ENCODE measurements at regions not wholly inside any gene's neighbourhood (a gene's known extent, or its start where the extent isn't known, plus 50 kb on each side); places are given as distances from the start of the nearest gene placed in this dataset.

DNA sequence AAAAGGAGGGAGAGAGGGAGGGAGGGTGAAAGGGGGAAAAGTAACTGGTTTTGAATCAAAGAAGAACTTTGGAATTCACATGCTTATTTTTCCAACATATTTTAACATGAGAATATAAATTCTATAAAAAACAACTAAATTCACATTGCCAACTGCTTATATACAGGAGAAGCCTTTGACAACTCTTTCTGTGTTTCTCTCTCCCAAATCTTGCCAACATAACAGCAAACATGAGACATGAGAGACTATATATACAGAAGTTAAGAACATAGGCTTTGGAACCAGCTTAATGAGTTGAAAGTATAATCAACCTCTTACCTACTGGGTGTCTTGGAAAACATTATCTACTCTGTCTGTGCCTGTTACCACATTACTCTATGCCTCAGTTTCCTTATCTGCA lies 493.3 kb downstream of the RFC3 start:
- Mint-ChIP-seq H3K4me1 (no peaks in the 10 kb centered on the region), H3K4me3 (no peak overlapping the region), H3K9me3 (no peaks in the 10 kb centered on the region), H3K36me3 (no peaks in the 10 kb centered on the region), H3K27me3 (no peaks in the 10 kb centered on the region), H3K27ac (no peak overlapping the region)
- no peak for DNase-seq (ENCODE audit: low spot score in 2 of 2)
- no peak for ATAC-seq (ENCODE audit: low read depth)

GRCh38 chr13:34312578-34312977 lies 494.6 kb downstream of the RFC3 start:
- H3K27me3 Mint-ChIP-seq: no peaks in the 10 kb centered on the region
- no peak for DNase-seq (ENCODE audit: low spot score in 2 of 2)
- H3K27ac Mint-ChIP-seq: no peak overlapping the region
- no peak for ATAC-seq (ENCODE audit: low read depth)
- H3K4me3 Mint-ChIP-seq: no peak overlapping the region
- H3K9me3 Mint-ChIP-seq: no peaks in the 10 kb centered on the region
- H3K4me1 Mint-ChIP-seq: no peaks in the 10 kb centered on the region
- no peaks in the 10 kb centered on the region for H3K36me3 Mint-ChIP-seq

DNA sequence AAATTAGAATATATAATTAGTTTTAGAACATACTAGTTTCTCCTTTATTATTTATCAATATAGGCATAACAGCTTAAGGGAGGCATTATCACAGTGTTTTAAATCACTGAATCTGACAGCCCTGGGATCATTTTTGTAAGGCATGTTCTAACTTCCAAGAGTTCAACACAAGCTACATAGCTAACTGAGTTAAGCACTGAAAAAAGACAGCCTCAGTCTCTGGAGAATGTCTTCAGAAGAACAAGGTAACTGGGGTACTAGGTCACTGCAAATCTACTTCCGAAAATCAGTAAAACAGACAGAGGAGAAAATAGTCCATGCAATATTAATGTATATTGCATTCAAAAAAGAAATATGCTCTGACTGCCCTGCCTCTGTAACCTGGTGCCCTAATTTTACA lies 502.1 kb downstream of the RFC3 start:
- Mint-ChIP-seq H3K27me3 (no peaks in the 10 kb centered on the region), H3K9me3 (peaks cover 3% of the 10 kb centered on the region), H3K4me1 (no peaks in the 10 kb centered on the region), H3K27ac (no peak overlapping the region), H3K4me3 (no peak overlapping the region), H3K36me3 (no peaks in the 10 kb centered on the region)
- ATAC-seq (ENCODE audit: low read depth): no peak
- no peak for DNase-seq (ENCODE audit: low spot score in 2 of 2)

DNA sequence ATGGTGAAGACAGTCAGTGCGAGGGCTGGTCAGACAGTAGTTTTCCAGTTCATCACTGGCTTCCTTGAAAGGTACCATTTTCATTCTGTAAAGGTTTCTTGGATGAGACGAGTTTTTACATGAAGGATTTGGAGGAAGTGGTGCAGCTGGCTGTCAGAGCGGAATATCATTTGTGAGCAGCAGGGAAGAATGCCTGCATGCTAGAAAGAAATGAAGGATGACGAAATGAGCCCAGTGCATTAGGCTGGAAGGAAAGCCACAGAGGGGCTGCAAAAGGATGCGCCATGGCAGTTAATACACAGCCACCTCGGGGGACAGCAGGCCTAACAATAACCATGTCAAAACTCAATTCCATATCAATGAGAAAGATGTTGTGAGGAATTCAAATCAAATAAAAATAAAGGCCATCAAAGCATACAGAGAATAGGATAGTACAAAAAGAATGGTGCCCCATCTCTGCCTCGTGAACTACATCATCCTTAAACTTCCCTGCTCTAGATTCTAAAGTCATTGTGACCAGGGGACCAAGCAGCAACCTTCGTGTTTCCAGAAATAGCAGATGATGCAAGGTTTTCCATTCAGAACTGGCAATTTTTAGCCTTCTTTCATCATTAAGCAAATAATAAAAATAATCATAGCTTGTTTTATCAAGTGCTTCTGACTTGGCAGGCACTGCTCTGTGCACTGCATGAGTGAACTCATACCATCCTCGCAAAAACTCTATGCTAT lies 504.2 kb downstream of the RFC3 start:
- Mint-ChIP-seq H3K4me3 (no peak overlapping the region), H3K36me3 (no peaks in the 10 kb centered on the region), H3K27me3 (no peaks in the 10 kb centered on the region), H3K9me3 (peaks cover 3% of the 10 kb centered on the region), H3K4me1 (no peaks in the 10 kb centered on the region), H3K27ac (no peak overlapping the region)
- DNase-seq (ENCODE audit: low spot score in 2 of 2): no peak
- no peak for ATAC-seq (ENCODE audit: low read depth)

GRCh38 chr13:34322743-34323074 lies 504.8 kb downstream of the RFC3 start:
- no peaks in the 10 kb centered on the region for H3K4me1 Mint-ChIP-seq
- ATAC-seq (ENCODE audit: low read depth) (no peak), DNase-seq (ENCODE audit: low spot score in 2 of 2) (no peak)
- no peaks in the 10 kb centered on the region for H3K36me3 Mint-ChIP-seq
- H3K4me3 Mint-ChIP-seq: no peak overlapping the region
- H3K27ac Mint-ChIP-seq: no peak overlapping the region
- H3K9me3 Mint-ChIP-seq: peaks cover 5% of the 10 kb centered on the region
- no peaks in the 10 kb centered on the region for H3K27me3 Mint-ChIP-seq

DNA sequence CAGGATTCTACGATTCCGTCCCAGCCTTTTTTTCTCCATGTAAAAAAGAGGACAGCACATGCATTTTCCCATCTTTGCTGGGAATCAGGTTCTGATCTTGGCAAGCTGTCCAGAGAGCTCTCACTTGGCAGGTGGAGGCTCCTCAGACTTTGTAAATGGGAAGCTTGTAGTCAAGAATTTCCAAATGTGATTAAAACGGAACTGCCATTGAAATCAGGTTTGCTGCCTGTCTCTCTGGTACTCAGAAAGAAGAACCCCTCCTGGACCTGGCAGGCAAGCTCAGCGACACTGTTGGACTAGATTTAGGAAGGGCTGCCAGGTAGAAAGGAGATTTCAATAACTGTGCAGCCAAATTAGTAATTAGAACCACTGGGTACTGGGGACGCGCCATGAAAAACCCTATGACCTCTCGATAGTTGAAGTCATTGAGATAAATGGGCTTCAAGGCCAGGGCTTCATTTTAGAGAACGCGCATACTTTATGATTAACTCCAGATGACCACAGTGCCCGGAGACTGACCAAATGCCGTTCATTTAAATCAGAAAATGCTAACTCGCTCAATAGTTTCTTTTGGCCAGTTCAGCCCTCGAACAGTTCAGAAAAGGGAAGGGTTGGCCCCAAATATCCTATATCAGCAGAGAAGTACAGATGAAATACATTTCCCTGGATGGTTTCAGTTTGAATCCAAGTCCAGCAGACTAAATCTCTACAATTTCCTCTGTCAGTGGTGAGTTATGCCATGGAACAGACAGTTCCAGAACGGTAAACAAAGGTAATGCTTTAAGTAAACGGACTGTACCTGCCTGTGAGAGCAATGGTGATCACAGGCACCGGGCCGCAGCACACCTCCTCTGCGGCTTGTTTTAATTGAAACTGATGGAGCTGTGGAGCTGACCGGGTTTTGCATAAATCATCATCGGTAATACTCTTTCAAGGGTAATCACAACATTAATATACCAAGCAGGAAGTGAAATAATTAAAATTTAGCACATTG lies 517.4 kb downstream of the RFC3 start:
- DNase-seq (ENCODE audit: low spot score in 2 of 2): no peak
- Mint-ChIP-seq H3K4me1 (no peaks in the 10 kb centered on the region), H3K4me3 (no peak overlapping the region), H3K36me3 (no peaks in the 10 kb centered on the region), H3K27me3 (no peaks in the 10 kb centered on the region), H3K9me3 (peaks cover 9% of the 10 kb centered on the region), H3K27ac (no peak overlapping the region)
- ATAC-seq (ENCODE audit: low read depth): no peak

- Mint-ChIP-seq H3K9me3 (peaks cover 4% of the 10 kb centered on the region), H3K27ac (no peak overlapping the region), H3K36me3 (no peaks in the 10 kb centered on the region)
Measured at GRCh38 chr13:34338102-34338501, 520.2 kb downstream of the RFC3 start.

DNA sequence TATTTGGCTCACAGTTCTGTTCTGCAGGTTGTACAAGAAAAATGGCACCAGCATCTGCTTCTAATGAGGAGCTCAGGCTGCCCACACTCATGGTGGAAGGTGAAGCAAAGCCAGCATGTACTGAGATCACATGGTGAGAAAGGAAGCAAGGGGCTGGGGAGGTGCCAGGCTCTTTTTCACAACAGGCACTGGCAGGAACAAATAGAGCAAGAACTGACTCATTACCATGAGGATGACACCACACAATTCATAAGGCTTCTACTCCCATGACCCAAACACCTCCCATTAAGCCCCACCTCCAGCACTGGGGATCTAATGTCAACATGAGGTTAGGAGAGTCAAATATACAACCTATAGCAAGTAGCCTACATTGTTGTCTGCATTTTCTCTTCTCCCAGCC lies 522.6 kb downstream of the RFC3 start:
- DNase-seq (ENCODE audit: low spot score in 2 of 2) (no peak), ATAC-seq (ENCODE audit: low read depth) (no peak)
- Mint-ChIP-seq H3K4me3 (no peak overlapping the region), H3K36me3 (no peaks in the 10 kb centered on the region), H3K27me3 (no peaks in the 10 kb centered on the region), H3K27ac (no peak overlapping the region), H3K9me3 (peaks cover 4% of the 10 kb centered on the region), H3K4me1 (no peaks in the 10 kb centered on the region)

More at GRCh38 chr13:34338102-34338501, 520.2 kb downstream of the RFC3 start:
- no peaks in the 10 kb centered on the region for H3K27me3 Mint-ChIP-seq
- H3K4me1 Mint-ChIP-seq: no peaks in the 10 kb centered on the region
- H3K4me3 Mint-ChIP-seq: no peak overlapping the region
- DNase-seq (ENCODE audit: low spot score in 2 of 2): no peak
- ATAC-seq (ENCODE audit: low read depth): no peak

- Mint-ChIP-seq H3K27me3 (no peaks in the 10 kb centered on the region), H3K4me3 (no peak overlapping the region), H3K9me3 (no peaks in the 10 kb centered on the region), H3K36me3 (no peaks in the 10 kb centered on the region), H3K4me1 (no peaks in the 10 kb centered on the region), H3K27ac (no peak overlapping the region)
- ATAC-seq (ENCODE audit: low read depth) (no peak), DNase-seq (ENCODE audit: low spot score in 2 of 2) (no peak)
Measured at GRCh38 chr13:34343413-34343940, 525.5 kb downstream of the RFC3 start.

GRCh38 chr13:34344816-34345215 lies 526.9 kb downstream of the RFC3 start:
- no peaks in the 10 kb centered on the region for H3K36me3 Mint-ChIP-seq

DNA sequence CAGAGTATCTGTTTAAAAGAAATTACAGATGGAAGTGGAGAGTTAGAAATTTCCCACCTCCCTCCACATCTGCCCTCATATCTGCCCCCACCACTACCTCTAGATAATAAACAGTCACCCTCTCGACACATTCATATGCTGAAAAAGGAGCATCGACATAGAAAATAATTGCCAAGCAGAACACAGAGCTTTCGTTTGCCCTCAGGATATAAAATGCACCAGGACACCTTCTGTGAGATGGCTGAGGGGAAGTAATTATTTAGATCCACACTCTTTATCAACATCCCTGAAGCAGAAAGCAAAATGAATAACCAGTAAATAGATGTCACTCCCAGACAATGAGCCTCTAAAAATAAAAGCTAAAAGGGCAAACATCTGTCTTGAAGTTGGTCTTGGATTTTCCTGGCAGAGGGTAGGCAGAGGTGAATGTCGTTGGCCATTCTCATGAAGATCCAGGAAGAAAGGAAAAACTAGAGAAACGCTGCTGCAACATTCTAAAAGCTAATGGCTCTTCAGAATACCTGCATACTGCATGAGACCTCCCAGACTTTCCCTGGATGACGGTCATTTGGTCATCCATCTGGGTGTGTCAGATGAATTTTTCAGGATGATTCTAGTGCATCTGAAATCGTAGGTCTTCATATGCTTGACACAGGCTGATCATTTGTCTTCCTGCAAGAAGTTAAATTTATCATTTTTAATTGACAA lies 527.5 kb downstream of the RFC3 start:
- Mint-ChIP-seq H3K4me1 (no peaks in the 10 kb centered on the region), H3K27ac (no peak overlapping the region), H3K36me3 (no peaks in the 10 kb centered on the region), H3K9me3 (no peaks in the 10 kb centered on the region), H3K4me3 (no peak overlapping the region), H3K27me3 (no peaks in the 10 kb centered on the region)
- DNase-seq (ENCODE audit: low spot score in 2 of 2) (no peak), ATAC-seq (ENCODE audit: low read depth) (no peak)

More at GRCh38 chr13:34344816-34345215, 526.9 kb downstream of the RFC3 start:
- H3K4me1 Mint-ChIP-seq: no peaks in the 10 kb centered on the region
- no peak overlapping the region for H3K27ac Mint-ChIP-seq
- H3K27me3 Mint-ChIP-seq: no peaks in the 10 kb centered on the region
- DNase-seq (ENCODE audit: low spot score in 2 of 2) (no peak), ATAC-seq (ENCODE audit: low read depth) (no peak)
- no peaks in the 10 kb centered on the region for H3K9me3 Mint-ChIP-seq
- no peak overlapping the region for H3K4me3 Mint-ChIP-seq

DNA sequence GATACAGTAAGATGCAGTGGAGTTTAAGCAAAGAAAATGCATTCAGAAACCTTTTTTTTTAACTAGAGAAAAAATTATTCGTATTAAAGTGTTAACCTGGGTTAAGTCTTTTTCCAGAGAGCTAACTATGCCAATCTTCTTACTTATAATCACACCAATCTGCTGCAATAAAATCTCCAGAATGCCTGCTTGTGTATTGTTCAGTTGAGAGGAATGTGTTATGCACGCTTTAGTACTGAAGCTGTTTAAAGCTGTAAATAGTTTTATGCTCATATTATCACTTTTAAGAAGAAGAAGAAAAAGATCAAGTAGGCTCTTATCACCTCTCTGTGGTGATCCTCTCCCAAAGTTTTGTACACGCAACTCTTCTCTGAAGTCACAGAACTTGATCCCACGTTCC lies 528.7 kb downstream of the RFC3 start:
- H3K4me3 Mint-ChIP-seq: no peak overlapping the region
- DNase-seq (ENCODE audit: low spot score in 2 of 2) (no peak), ATAC-seq (ENCODE audit: low read depth) (no peak)
- H3K9me3 Mint-ChIP-seq: peaks cover 5% of the 10 kb centered on the region
- H3K27me3 Mint-ChIP-seq: peaks cover 4% of the 10 kb centered on the region
- no peak overlapping the region for H3K27ac Mint-ChIP-seq
- no peaks in the 10 kb centered on the region for H3K36me3 Mint-ChIP-seq
- no peaks in the 10 kb centered on the region for H3K4me1 Mint-ChIP-seq

- no peaks in the 10 kb centered on the region for H3K4me1 Mint-ChIP-seq
- DNase-seq (ENCODE audit: low spot score in 2 of 2) (no peak), ATAC-seq (ENCODE audit: low read depth) (no peak)
- H3K9me3 Mint-ChIP-seq: peaks cover 5% of the 10 kb centered on the region
- H3K4me3 Mint-ChIP-seq: no peak overlapping the region
- no peaks in the 10 kb centered on the region for H3K36me3 Mint-ChIP-seq
- no peak overlapping the region for H3K27ac Mint-ChIP-seq
- peaks cover 4% of the 10 kb centered on the region for H3K27me3 Mint-ChIP-seq
Measured at GRCh38 chr13:34347784-34348573, 530.0 kb downstream of the RFC3 start.

Data from memory B cell (primary cell).